COLO668 (cell line): ENCODE measurements at regions not wholly inside any gene's neighbourhood (a gene's known extent, or its start where the extent isn't known, plus 50 kb on each side); places are given as distances from the start of the nearest gene placed in this dataset.
"Not testable (repeated sequence)": the region's sequence is repeated elsewhere in the genome, so short reads cannot be mapped to it uniquely, and the experiment has no call there.

ENCODE experiments used
- DNase-seq: peaks from one replicate; lab custom pipeline; 2025; ENCODE audit not compliant: unreplicated experiment; lab: John Stamatoyannopoulos, UW

GRCh38 chr6:155641603-155642002 is 186.0 kb upstream of the NOX3 start:
- DNase-seq, result no peak

GRCh38 chr6:155638200-155638599 is 182.6 kb upstream of the NOX3 start:
- no peak for DNase-seq

GRCh38 chr6:155635416-155635815 is 179.8 kb upstream of the NOX3 start:
- DNase-seq, result no peak

- DNase-seq, result no peak
Measured at GRCh38 chr6:155630085-155630484, 174.4 kb upstream of the NOX3 start.

- DNase-seq, result no peak
Measured at GRCh38 chr6:155629652-155630051, 174.0 kb upstream of the NOX3 start.

GRCh38 chr6:155628306-155628705 is 172.7 kb upstream of the NOX3 start:
- DNase-seq, result no peak

GRCh38 chr6:155627722-155628212 is 172.1 kb upstream of the NOX3 start:
- DNase-seq, result not testable (repeated sequence)

GRCh38 chr6:155623450-155624178 is 168.0 kb upstream of the NOX3 start:
- DNase-seq, result no peak

- no peak for DNase-seq
Measured at GRCh38 chr6:155614606-155615005, 159.0 kb upstream of the NOX3 start.

GRCh38 chr6:155611742-155612141 is 156.1 kb upstream of the NOX3 start:
- DNase-seq, result no peak

GRCh38 chr6:155604991-155605390 is 149.4 kb upstream of the NOX3 start:
- no peak for DNase-seq

- no peak for DNase-seq
Measured at GRCh38 chr6:155599561-155599960, 143.9 kb upstream of the NOX3 start.

- DNase-seq, result no peak
Measured at GRCh38 chr6:155599160-155599559, 143.5 kb upstream of the NOX3 start.

- DNase-seq, result peak; percentile 2
Measured at GRCh38 chr6:155595284-155595683, 139.6 kb upstream of the NOX3 start.

- no peak for DNase-seq
Measured at GRCh38 chr6:155591741-155592140, 136.1 kb upstream of the NOX3 start.

GRCh38 chr6:155589190-155589589 is 133.6 kb upstream of the NOX3 start:
- no peak for DNase-seq

GRCh38 chr6:155587817-155588216 is 132.2 kb upstream of the NOX3 start:
- no peak for DNase-seq

GRCh38 chr6:155586090-155586489 is 130.5 kb upstream of the NOX3 start:
- no peak for DNase-seq

GRCh38 chr6:155584006-155584405 is 128.4 kb upstream of the NOX3 start:
- DNase-seq, result no peak

GRCh38 chr6:155582016-155582991 is 126.7 kb upstream of the NOX3 start:
- DNase-seq, result no peak

GRCh38 chr6:155580904-155581303 is 125.3 kb upstream of the NOX3 start:
- no peak for DNase-seq

- no peak for DNase-seq
Measured at GRCh38 chr6:155578251-155578650, 122.6 kb upstream of the NOX3 start.
